HG03558 (cell line): ENCODE measurements at regions not wholly inside any gene's neighbourhood (a gene's known extent, or its start where the extent isn't known, plus 50 kb on each side); places are given as distances from the start of the nearest gene placed in this dataset.

ENCODE experiments used
- ATAC-seq: cut with Tn5 transposase; IDR thresholded peaks from one replicate; pipeline ENCODE4 v1.9.1; 2021; ENCODE audit warnings: moderate number of reproducible peaks; ENCODE audit not compliant: unreplicated experiment; ENCODE audit errors: extremely low read depth

DNA sequence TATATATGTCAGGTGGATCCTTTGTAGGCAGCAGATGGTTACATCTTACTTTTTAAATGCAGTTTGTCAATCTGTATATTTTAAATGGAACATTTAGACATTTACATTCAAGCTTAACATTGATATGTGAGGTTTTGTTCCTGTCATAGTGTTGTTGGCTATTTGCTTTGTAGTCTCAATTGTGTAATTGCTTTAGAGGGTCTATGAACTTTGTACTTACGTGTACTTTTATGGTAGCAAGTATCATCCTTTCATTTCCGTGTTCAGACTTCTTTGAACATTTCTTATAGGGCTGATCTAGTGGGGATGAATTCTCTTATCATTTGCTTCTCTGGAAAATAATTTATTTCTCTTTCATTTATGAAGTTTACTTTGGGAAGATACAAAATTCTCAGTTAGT is 656.0 kb downstream of the OTOL1 start:
- ATAC-seq = no peak

DNA sequence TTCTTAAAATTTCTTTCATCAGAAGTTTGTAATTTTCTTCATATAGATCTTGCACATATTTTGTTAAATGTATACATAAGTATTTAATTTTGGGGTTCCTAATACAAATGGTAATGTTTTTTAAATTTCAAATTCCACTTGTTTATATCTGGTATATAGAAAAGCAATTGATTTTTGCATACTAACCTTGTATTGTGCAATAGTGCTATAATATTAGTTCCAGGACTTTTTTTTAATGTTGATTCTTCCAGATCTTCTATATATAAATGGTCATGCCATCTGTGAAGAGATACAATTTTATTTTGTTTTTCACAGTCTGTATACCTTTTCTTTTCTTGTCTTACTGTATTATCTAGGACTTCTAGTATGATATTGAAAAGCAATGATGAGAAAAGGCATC is 665.0 kb downstream of the OTOL1 start:
- ATAC-seq = no peak

DNA sequence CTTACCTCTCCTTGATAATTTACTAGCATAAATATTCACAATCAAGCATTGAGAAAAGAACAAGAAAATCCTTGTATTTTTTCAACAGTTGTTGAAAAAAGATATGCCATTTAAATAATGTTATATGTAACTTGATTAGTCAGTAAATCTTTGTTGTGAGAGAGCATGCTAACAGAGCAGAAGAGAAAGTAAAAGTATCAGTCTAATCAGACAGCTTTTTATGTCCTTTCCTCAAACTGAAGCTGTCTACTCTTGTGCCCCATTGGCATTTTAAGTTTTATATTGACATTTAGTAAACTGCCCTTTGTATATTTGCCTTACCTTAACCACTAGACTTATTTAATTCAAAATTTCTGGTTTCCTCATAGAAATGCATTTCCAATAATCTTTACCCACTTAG is 668.7 kb downstream of the OTOL1 start:
- no peak for ATAC-seq

DNA sequence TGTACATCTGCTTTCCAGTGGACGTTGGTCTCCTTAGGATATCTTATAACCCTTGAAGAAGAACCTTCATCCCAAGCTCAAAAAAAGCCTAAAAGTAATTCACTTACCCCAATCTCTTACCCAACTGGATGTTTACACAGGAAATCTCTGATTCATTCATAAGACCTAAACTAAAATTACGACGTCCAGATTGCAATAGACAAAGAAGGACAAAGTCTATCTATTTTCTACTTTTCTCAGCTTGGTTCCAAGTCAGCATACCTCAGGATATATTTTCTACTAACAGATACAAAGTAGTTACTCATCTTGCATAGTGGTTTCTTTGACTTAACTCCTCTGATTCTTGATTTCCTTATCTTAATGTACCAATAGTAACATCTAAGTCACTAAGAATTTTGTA is 669.9 kb downstream of the OTOL1 start:
- no peak for ATAC-seq

DNA sequence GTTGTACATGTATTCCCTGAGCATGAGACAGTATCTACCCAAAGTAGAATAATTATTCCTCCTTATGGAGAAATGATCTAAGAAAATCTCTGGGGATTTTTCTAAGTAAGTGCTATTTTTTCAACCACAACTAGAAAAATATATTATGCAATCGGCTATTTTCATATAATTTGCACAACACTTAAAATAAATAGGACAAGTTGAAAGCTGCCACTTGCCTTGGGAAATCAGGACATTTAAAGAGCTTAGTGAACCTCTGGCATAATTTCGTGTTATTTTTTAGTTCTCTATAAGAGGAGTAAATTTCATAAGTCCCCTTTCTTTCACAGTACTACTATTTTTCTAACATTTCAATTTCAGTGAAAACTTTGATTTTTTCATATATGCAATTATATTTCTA is 672.1 kb downstream of the OTOL1 start:
- no peak for ATAC-seq

DNA sequence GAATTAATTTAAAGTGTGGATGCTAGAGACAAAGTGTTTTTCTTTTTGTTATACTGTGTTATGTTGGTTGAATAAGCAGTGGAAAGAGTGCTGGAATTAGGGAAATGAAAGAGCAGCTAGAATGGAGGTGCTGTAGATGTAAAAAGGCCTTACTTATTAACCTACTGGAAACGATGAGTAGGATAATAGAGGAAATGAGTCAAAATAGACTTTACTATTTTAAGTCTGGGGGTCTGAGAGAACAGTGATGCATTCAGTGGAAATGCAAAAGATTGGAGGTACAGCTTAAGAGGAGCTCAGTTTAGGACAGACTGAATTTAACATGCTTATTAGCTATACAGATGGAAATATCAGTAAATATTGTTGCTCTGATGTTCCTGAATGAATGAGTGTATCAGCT is 674.0 kb downstream of the OTOL1 start:
- ATAC-seq = no peak

DNA sequence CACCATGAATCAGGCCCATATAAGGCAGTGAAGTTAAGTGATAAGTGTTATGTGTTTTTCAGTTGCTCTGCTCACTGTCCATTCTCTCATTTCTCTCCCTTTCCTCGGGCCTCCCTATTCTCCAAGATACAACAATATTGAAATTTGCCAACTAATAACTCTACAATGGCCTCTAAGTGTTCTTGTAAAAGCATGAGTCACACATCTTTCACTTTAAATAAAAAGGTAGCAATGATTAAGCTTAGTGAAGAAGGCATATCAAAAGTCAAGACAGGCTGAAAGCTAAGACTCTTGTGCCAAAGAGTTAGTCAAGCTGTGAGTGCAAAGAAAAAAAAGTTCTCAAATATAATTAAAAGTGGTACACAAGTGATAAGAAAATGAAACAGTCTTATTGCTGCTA is 675.4 kb downstream of the OTOL1 start:
- ATAC-seq = no peak

DNA sequence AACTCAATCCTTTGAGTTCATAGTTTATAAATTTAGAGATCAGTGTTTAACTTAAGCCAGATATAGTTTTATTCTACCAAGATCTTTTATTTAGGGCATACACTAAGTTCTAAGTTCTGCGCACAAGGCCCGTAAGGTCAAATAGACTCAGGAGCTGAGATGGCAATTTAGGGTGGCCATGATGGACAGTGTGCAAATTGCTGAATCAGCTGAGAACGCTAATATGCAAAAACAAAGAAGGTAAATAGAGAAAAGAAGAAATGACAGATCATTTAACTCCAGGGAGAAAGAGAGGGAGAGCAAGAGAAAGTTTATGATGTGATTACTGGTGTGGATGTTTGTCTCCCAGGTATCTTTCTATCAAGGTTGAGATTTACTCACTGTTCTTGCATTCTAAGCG is 678.5 kb downstream of the OTOL1 start:
- no peak for ATAC-seq

DNA sequence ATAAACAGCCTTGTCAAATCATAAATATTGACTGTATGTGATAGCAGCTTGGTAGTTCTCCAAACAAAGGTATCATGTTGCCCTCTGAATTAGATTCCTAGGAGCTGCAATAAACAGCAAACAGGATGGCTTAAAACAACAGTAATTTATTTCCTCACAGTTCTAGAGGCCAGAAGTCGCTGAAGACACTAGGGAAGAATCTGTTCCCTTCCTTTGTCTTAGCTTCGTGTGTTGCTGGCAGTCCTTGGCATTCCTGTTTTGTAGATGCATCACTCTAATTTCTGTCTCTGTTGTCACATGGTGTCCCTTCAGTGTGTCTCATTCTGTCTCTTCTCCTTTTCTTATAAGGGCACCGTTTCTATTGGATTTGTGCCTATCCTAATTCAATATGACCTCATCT is 679.3 kb downstream of the OTOL1 start:
- no peak for ATAC-seq

DNA sequence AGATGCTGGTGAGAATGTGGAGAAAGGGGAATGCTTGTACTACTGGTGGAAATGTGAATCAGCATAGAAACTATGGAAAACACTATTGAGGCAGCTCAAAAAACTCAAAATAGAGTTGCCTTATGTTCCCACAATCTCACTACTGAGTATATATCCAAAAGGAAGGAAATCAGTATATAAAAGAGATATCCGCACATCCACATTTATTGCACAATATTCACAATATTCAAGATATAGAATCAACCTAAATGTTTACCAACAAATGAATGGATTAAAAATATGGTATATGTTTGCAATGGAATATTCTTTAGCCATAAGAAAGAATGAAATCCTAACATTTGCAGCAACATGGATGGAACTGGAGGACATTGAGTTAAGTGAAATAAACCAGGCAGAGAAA is 686.8 kb downstream of the OTOL1 start:
- no peak for ATAC-seq

DNA sequence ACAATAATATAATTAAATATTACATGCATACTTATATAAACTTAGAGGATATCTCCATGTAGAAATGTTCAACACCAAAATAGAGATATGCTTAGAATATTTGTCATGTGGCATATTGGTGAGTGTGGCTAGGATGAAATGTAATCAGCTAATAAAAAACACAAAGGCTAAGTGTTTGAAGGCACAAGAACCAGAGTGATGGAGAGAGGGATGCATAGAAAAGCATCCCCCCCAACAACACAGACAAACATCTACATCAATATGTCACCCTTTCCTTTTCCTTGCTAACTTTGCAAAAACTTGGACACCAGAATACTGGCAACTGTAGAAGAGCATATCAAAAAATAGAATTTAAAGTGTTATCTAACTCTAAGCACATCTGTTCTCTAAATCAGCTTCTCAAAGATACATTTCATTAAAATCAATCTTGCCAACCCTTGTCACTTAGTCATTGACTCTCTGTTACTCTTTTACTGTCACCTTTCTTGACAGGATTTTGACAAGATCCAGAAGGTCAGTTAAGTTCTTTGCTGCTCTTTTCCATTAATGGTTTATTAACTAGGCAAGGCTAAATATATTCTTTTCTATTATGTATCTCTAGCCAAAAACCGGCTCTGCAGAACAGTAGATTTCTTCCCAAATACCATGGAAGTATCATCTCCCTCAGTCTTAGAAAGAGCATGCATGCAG is 695.9 kb downstream of the OTOL1 start:
- ATAC-seq = no peak

DNA sequence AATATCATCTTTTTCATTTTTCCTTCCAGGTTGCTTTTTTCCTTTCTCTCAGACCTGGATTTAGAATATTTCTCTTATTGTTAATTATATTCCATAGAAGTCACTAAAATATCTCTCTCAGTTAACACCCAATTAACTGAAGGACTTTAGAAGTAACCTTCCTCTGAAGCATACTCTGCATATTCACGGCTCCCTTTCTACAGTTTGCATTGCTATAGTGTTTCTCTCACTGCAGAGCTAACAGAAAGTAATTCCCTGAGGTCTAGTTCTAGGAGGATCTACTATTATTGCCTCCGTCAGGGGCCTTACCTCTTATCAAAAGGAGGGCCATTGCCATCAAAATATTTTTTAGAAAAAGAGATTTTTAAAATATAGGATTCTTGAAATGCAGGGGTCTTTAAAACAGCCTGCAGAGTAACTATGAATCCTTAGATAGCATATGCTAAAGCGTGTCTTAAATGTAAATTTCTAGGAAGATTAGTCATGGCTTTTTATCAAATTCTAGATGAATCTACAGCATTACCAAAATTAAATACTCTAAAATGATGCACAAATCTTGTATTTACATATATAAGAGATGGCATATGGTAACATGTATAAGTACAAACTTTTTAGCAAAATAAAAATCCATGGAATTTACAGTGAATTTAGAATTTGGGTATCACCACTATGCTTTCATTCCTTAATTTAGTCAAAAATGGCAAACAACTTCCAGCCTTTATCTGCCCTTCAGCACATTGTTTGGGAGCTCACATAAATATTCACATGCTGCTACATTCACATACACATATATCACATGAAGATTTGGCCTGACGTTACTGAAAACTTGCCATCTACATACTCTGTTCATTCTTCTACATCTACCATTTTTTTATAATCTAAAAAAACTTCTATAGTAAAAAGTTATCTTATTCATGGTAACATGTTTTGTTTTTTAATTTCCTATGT is 696.8 kb downstream of the OTOL1 start:
- no peak for ATAC-seq

DNA sequence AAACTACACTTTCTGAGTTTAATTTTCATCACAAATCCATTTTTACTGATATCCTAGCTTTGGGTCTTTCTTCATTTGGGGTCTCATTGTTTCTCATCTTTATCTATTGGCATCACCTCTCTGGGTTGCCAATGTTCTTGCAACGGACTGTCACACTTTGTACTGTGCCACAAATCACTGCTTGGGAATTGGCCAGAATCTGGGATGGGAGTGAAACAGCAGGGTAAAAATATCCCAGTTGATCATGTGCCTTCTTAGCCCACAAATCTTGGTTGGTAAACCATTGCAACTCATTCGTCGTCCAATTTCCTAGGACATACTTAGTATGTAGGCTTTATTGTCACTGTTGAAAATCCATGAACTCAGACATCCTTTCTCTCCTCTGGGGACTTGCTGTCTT is 698.5 kb downstream of the OTOL1 start:
- no peak for ATAC-seq

DNA sequence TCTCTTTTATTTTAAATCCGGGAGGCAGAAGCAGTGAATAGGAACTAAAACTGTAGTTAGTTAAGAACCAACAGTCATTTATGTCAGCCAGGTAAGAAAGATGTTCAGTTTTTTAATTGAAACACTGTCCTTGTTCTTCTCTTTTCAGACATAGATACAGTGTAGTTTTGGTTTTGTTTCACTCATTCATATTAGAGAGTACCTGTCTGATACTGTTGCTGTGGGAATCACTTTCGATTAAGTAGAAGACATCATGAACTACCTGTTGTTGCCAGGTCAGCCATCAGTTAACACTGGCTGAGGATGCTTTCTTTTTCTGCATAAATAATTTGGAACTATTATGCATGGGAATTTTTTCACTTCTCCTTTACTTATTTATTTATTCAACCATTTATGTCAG is 700.4 kb downstream of the OTOL1 start:
- ATAC-seq = no peak

DNA sequence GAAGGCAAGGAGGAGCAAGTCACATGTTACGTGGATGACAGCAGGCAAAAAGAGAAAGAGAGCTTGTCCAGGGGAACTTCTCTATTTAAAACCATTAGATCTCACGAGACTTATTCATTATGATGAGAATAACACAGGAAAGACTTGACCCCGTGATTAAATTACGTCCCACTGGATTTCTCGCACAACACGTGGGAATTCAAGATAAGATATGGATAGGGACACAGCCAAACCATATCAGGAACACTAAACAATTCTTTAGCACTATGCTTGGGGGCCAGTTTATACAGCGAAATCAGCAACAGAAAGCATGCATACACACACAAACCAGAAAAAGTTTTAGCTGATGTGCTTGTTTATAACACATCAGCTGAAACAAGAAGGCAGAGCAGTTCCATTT is 704.2 kb downstream of the OTOL1 start:
- no peak for ATAC-seq

DNA sequence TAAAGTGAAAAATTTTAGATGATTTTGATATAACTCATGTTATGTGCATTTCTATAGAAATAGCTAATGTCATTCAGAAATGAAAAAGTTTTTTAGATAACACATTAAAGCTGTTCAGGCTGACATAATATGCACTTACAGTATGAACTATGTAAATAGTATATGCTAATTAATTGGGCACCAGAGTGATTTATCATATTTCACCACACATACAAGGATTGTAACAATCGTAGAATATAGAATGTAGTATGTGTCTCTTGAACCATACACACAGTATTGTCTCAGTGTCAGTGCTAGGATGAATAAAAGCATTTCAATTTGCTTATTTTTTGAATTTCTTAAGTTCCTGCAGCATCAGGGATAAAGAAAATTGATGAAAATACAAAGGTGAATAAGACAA is 710.0 kb downstream of the OTOL1 start:
- ATAC-seq = no peak

DNA sequence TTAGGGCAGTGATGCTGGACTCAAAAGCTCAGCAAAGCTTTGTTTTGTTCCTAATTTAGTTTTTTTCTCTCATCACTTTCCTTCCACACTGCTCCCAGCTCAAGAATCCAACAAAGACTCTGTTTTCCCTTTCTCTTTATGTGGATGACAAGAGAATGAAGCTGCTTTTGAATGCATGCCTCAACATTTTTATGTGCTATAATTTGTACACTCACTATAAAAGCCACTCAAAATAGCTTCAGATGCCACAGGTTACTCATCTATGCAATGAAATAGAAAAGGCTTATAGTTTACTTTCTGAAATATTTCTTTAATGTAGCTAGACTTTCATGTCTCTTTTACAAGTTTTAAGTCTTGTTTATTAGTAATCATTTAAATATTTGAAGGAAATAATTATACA is 714.9 kb downstream of the OTOL1 start:
- no peak for ATAC-seq

DNA sequence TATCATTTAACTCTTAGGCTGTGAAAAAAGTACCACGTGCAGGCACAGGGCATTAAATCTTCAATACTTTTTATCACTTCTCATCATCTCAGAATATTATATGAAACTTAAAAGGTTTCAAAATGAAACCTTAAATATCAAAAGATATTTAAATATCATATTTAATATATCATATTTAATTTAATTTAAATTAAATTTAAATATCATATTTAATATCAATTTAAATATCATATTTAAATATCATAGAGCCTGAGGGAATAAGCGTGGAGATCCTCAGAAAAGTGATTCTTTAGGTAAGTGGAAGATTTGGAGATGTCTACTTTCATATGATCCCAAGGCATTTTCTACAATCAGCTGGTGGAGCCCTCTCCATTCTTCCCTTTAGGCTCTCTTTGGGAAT is 716.6 kb downstream of the OTOL1 start:
- no peak for ATAC-seq

DNA sequence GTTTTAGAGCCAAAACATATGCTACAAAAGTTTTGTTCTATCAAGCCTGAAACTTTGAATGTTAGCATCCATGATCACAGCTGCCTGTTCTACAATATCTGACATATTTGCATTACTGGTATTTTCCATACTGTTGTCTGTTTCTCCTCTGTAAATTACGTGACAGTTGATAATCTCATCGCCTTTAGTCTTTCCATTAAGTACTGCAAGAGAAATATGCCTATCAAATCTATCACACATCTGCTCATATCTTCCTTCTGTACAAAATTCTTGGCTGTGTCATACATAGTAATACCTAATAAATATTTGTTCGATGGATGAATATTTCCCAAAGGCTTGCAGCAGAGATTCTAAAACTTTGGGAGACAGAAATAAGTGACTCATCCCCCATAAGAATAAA is 717.3 kb downstream of the OTOL1 start:
- ATAC-seq = no peak

DNA sequence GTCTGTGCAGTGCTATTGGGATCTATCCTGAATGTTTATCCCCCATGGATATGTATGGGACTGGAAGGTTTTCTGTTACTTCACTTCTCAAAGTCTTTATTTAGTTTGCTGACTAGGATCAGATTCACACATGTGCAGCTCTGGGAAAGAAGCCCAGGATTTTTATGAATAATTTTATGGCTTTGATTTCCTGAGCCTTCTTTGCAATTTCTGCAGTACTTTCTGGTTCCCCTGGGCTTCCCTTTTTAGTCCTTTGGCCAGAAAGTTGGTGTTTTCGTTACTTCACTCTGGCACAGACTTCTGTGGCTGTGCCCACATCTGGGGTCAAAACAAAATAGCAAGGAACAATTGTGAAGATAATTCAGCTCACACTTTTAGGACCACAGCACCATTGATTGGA is 721.0 kb downstream of the OTOL1 start:
- no peak for ATAC-seq

DNA sequence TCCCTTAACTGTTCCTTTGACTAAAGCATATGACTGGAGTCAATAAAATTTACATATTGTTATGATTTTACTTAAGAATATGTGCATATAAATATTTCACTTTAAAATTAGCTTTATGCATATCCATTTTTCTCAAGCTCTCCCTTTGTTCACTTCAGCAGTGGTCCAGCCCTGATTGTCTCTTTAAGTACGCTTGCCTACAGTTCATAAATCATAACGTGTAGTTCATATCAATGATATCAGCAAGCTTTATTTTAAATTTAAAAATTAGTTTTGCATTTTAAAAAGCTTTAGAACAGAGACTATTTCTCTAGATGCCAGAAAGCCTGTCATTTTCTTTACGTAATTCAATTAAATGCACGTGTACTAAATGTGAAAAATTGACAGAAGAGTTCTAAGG is 721.9 kb downstream of the OTOL1 start:
- ATAC-seq = no peak

DNA sequence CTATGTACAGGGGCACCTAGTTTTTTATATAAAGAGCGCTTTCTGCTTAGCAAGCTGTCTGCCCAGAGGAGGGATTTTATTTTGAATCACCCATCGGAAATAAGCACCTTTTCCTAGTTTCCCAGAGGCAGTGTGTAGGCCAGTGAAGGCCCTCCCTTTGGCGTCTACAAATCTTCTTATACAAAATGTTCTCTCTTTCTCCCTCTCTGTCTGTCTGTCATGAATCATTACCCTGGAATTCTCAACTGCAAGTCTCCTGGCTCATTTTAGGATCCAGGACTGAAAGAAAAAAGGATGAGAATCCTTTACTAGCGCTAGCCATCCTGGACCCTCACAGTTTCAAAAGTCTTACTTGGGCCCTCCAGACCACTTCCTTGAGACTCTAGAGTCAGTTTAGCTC is 728.1 kb downstream of the OTOL1 start:
- ATAC-seq = no peak
